ENCODE measurements at regions not wholly inside any gene's neighbourhood (a gene's known extent, or its start where the extent isn't known, plus 50 kb on each side); places are given as distances from the start of the nearest gene placed in this dataset.

GRCh38 chr6:74626288-74626687 lies 579.6 kb downstream of the COL12A1 start:
- intact Hi-C loops (cut with DNase I), result no loop called here
- no peak overlapping the region for H3K27ac ChIP-seq (ENCODE audit: low read depth in 1 of 2, low read length in 2 of 2)
- no peaks in the 10 kb centered on the region for H3K4me1 ChIP-seq (ENCODE audit: control insufficient read depth in 1 of 2, insufficient read depth in 2 of 2, low read length in 2 of 2)
- no peak overlapping the region for H3K4me3 ChIP-seq (ENCODE audit: low read length in 2 of 2)
- DNase-seq (no peak), ATAC-seq (ENCODE audit: low FRiP score) (no peak)
- H3K27me3 ChIP-seq (ENCODE audit: control insufficient read depth in 1 of 2, insufficient read depth in 2 of 2, low read length in 1 of 2), result no peaks in the 10 kb centered on the region
- WGBS, 2 donors, result 91 to 92% methylated on average over 4 of the region's 4 CpGs
- no peaks in the 10 kb centered on the region for H3K36me3 ChIP-seq (ENCODE audit: control insufficient read depth in 1 of 2, insufficient read depth in 2 of 2, low read length in 1 of 2)
- peaks cover 4% of the 10 kb centered on the region for H3K9me3 ChIP-seq (ENCODE audit: control insufficient read depth, low read length)

- H3K4me1 ChIP-seq (ENCODE audit: control insufficient read depth in 1 of 2, insufficient read depth in 2 of 2, low read length in 2 of 2), result no peaks in the 10 kb centered on the region
- peaks cover 4% of the 10 kb centered on the region for H3K9me3 ChIP-seq (ENCODE audit: control insufficient read depth, low read length)
- no peak overlapping the region for H3K27ac ChIP-seq (ENCODE audit: low read depth in 1 of 2, low read length in 2 of 2)
- 49 to 100% methylated on average over 2 of the region's 2 CpGs for WGBS, 2 donors
- H3K27me3 ChIP-seq (ENCODE audit: control insufficient read depth in 1 of 2, insufficient read depth in 2 of 2, low read length in 1 of 2), result no peaks in the 10 kb centered on the region
- intact Hi-C loops (cut with DNase I), result no loop called here
- ATAC-seq (ENCODE audit: low FRiP score) (no peak), DNase-seq (no peak)
- no peaks in the 10 kb centered on the region for H3K36me3 ChIP-seq (ENCODE audit: control insufficient read depth in 1 of 2, insufficient read depth in 2 of 2, low read length in 1 of 2)
- no peak overlapping the region for H3K4me3 ChIP-seq (ENCODE audit: low read length in 2 of 2)
Observed at GRCh38 chr6:74623027-74623426, 582.8 kb downstream of the COL12A1 start.

DNA sequence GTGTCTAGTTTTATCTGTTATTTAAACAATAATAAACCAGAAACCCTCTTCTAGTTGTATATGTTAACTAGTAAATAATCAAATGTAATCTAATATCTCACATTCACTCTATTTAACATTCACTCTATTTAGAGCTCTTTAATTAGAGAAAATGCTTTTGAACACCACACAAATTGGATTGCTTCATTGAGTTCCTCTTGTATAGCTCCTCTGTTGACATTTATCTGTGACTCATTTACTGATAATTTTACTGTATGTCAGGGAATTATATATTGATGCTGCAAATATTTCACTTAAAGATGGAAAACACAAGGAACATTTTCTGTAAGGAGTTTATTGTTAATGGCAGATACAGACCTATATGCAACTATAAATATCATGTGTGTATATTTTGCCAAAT lies 594.6 kb downstream of the COL12A1 start:
- Histone ChIP-seq H3K27me3 (ENCODE audit: control insufficient read depth in 1 of 2, insufficient read depth in 2 of 2, low read length in 1 of 2) (peaks cover 0 to 2% of the 10 kb centered on the region in 2 donors), H3K36me3 (ENCODE audit: control insufficient read depth in 1 of 2, insufficient read depth in 2 of 2, low read length in 1 of 2) (no peaks in the 10 kb centered on the region), H3K9me3 (ENCODE audit: control insufficient read depth, low read length) (no peaks in the 10 kb centered on the region), H3K4me3 (ENCODE audit: low read length in 2 of 2) (no peak overlapping the region), H3K27ac (ENCODE audit: low read depth in 1 of 2, low read length in 2 of 2) (no peak overlapping the region), H3K4me1 (ENCODE audit: control insufficient read depth in 1 of 2, insufficient read depth in 2 of 2, low read length in 2 of 2) (peaks cover 2 to 5% of the 10 kb centered on the region in 2 donors)
- intact Hi-C loops (cut with DNase I), result no loop called here
- DNase-seq, result no peak
- ATAC-seq (ENCODE audit: low FRiP score), result no peak

GRCh38 chr6:74610352-74610751 lies 595.5 kb downstream of the COL12A1 start:
- WGBS, 2 donors, result 88 to 96% methylated on average over 1 of the region's 1 CpG
- ATAC-seq (ENCODE audit: low FRiP score) (no peak), DNase-seq (no peak)
- Histone ChIP-seq H3K4me1 (ENCODE audit: control insufficient read depth in 1 of 2, insufficient read depth in 2 of 2, low read length in 2 of 2) (peaks cover 2 to 6% of the 10 kb centered on the region in 2 donors), H3K27ac (ENCODE audit: low read depth in 1 of 2, low read length in 2 of 2) (no peak overlapping the region), H3K36me3 (ENCODE audit: control insufficient read depth in 1 of 2, insufficient read depth in 2 of 2, low read length in 1 of 2) (no peaks in the 10 kb centered on the region), H3K9me3 (ENCODE audit: control insufficient read depth, low read length) (no peaks in the 10 kb centered on the region), H3K27me3 (ENCODE audit: control insufficient read depth in 1 of 2, insufficient read depth in 2 of 2, low read length in 1 of 2) (peaks cover 0 to 2% of the 10 kb centered on the region in 2 donors), H3K4me3 (ENCODE audit: low read length in 2 of 2) (no peak overlapping the region)
- intact Hi-C loops (cut with DNase I), result no loop called here

- 26 to 31% methylated on average over 1 of the region's 1 CpG for WGBS, 2 donors
- intact Hi-C loops (cut with DNase I), result loop anchor here (5.0 to 10.0 kb wide), 3 partner anchors 62 to 595 kb away; partner anchors contain the start of gene COL12A1 (in 2 of the 2)
- Histone ChIP-seq H3K9me3 (ENCODE audit: control insufficient read depth, low read length) (no peaks in the 10 kb centered on the region), H3K4me3 (ENCODE audit: low read length in 2 of 2) (no peak overlapping the region), H3K36me3 (ENCODE audit: control insufficient read depth in 1 of 2, insufficient read depth in 2 of 2, low read length in 1 of 2) (no peaks in the 10 kb centered on the region), H3K27me3 (ENCODE audit: control insufficient read depth in 1 of 2, insufficient read depth in 2 of 2, low read length in 1 of 2) (peaks cover 0 to 2% of the 10 kb centered on the region in 2 donors), H3K4me1 (ENCODE audit: control insufficient read depth in 1 of 2, insufficient read depth in 2 of 2, low read length in 2 of 2) (peaks cover 2 to 6% of the 10 kb centered on the region in 2 donors), H3K27ac (ENCODE audit: low read depth in 1 of 2, low read length in 2 of 2) (no peak overlapping the region)
- DNase-seq (no peak), ATAC-seq (ENCODE audit: low FRiP score) (no peak)
Observed at GRCh38 chr6:74609871-74610270, 596.0 kb downstream of the COL12A1 start.

GRCh38 chr6:74607934-74608333 lies 597.9 kb downstream of the COL12A1 start:
- H3K27me3 ChIP-seq (ENCODE audit: control insufficient read depth in 1 of 2, insufficient read depth in 2 of 2, low read length in 1 of 2), result peaks cover 0 to 2% of the 10 kb centered on the region in 2 donors
- ATAC-seq (ENCODE audit: low FRiP score) (no peak), DNase-seq (no peak)
- H3K27ac ChIP-seq (ENCODE audit: low read depth in 1 of 2, low read length in 2 of 2), result no peak overlapping the region
- intact Hi-C loops (cut with DNase I), result loop anchor here (5.0 to 10.0 kb wide), 3 partner anchors 64 to 597 kb away; partner anchors contain the start of gene COL12A1 (in 2 of the 2)
- H3K36me3 ChIP-seq (ENCODE audit: control insufficient read depth in 1 of 2, insufficient read depth in 2 of 2, low read length in 1 of 2), result no peaks in the 10 kb centered on the region
- WGBS, 2 donors, result 68 to 75% methylated on average over 3 of the region's 3 CpGs
- no peaks in the 10 kb centered on the region for H3K9me3 ChIP-seq (ENCODE audit: control insufficient read depth, low read length)
- H3K4me3 ChIP-seq (ENCODE audit: low read length in 2 of 2), result no peak overlapping the region
- H3K4me1 ChIP-seq (ENCODE audit: control insufficient read depth in 1 of 2, insufficient read depth in 2 of 2, low read length in 2 of 2), result peaks cover 2 to 6% of the 10 kb centered on the region in 2 donors

GRCh38 chr6:74607468-74607867 lies 598.4 kb downstream of the COL12A1 start:
- H3K4me3 ChIP-seq (ENCODE audit: low read length in 2 of 2), result no peak overlapping the region
- H3K36me3 ChIP-seq (ENCODE audit: control insufficient read depth in 1 of 2, insufficient read depth in 2 of 2, low read length in 1 of 2), result no peaks in the 10 kb centered on the region
- DNase-seq (no peak), ATAC-seq (ENCODE audit: low FRiP score) (no peak)
- 91 to 94% methylated on average over 1 of the region's 1 CpG for WGBS, 2 donors
- H3K27me3 ChIP-seq (ENCODE audit: control insufficient read depth in 1 of 2, insufficient read depth in 2 of 2, low read length in 1 of 2), result peaks cover 0 to 2% of the 10 kb centered on the region in 2 donors
- H3K4me1 ChIP-seq (ENCODE audit: control insufficient read depth in 1 of 2, insufficient read depth in 2 of 2, low read length in 2 of 2), result peaks cover 2 to 6% of the 10 kb centered on the region in 2 donors
- H3K9me3 ChIP-seq (ENCODE audit: control insufficient read depth, low read length), result no peaks in the 10 kb centered on the region
- intact Hi-C loops (cut with DNase I), result loop anchor here (5.0 to 10.0 kb wide), 3 partner anchors 65 to 597 kb away; partner anchors contain the start of gene COL12A1 (in 2 of the 2)
- no peak overlapping the region for H3K27ac ChIP-seq (ENCODE audit: low read depth in 1 of 2, low read length in 2 of 2)

DNA sequence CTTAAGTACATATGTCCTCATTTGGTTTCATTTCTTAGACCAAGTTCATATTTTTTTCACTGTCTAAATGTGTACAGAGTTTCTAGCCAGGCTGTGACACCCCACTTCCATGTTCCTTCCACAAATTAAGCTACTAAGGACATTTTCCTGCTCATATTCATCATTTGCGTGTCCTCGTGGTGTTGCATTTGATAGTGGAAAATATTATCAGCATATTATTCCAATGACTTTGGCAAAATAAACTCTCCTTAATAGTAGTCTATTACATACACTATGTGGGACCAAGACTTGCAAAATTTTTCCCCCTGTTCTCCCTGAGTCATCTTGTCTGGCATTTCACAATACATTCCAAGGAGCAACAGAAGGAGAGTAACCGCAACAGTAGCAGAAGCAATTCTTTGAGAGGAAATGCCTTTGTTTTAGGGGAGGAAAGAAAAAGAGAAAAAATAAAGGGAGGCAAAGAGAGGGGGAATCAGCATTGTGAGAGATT lies 599.2 kb downstream of the COL12A1 start:
- intact Hi-C loops (cut with DNase I), result loop anchor here (5.0 to 10.0 kb wide), 3 partner anchors 66 to 598 kb away; partner anchors contain the start of gene COL12A1 (in 2 of the 2)
- H3K4me1 ChIP-seq (ENCODE audit: control insufficient read depth in 1 of 2, insufficient read depth in 2 of 2, low read length in 2 of 2), result peaks cover 2 to 6% of the 10 kb centered on the region in 2 donors
- DNase-seq, result no peak
- no peaks in the 10 kb centered on the region for H3K36me3 ChIP-seq (ENCODE audit: control insufficient read depth in 1 of 2, insufficient read depth in 2 of 2, low read length in 1 of 2)
- ATAC-seq (ENCODE audit: low FRiP score), result peak; percentile 89
- 6 to 13% methylated on average over 3 of the region's 3 CpGs for WGBS, 2 donors
- peaks cover 0 to 2% of the 10 kb centered on the region in 2 donors for H3K27me3 ChIP-seq (ENCODE audit: control insufficient read depth in 1 of 2, insufficient read depth in 2 of 2, low read length in 1 of 2)
- H3K4me3 ChIP-seq (ENCODE audit: low read length in 2 of 2), result no peak overlapping the region
- H3K9me3 ChIP-seq (ENCODE audit: control insufficient read depth, low read length), result no peaks in the 10 kb centered on the region
- no peak overlapping the region for H3K27ac ChIP-seq (ENCODE audit: low read depth in 1 of 2, low read length in 2 of 2)

- intact Hi-C loops (cut with DNase I), result loop anchor here (5.0 to 10.0 kb wide), 3 partner anchors 66 to 599 kb away; partner anchors contain the start of gene COL12A1 (in 2 of the 2)
- H3K36me3 ChIP-seq (ENCODE audit: control insufficient read depth in 1 of 2, insufficient read depth in 2 of 2, low read length in 1 of 2), result no peaks in the 10 kb centered on the region
- peak; percentile 37 for ATAC-seq (ENCODE audit: low FRiP score)
- H3K4me3 ChIP-seq (ENCODE audit: low read length in 2 of 2), result no peak overlapping the region
- no peaks in the 10 kb centered on the region for H3K9me3 ChIP-seq (ENCODE audit: control insufficient read depth, low read length)
- peaks cover 0 to 2% of the 10 kb centered on the region in 2 donors for H3K27me3 ChIP-seq (ENCODE audit: control insufficient read depth in 1 of 2, insufficient read depth in 2 of 2, low read length in 1 of 2)
- WGBS, 2 donors, result 90 to 93% methylated on average over 3 of the region's 3 CpGs
- H3K4me1 ChIP-seq (ENCODE audit: control insufficient read depth in 1 of 2, insufficient read depth in 2 of 2, low read length in 2 of 2), result peaks cover 2 to 6% of the 10 kb centered on the region in 2 donors
- DNase-seq, result no peak
- H3K27ac ChIP-seq (ENCODE audit: low read depth in 1 of 2, low read length in 2 of 2), result no peak overlapping the region
Observed at GRCh38 chr6:74605922-74606581, 599.8 kb downstream of the COL12A1 start.

Measured in aorta (tissue), 5 donors.